Epithelial cell of proximal tubule (primary cell): ENCODE measurements at regions not wholly inside any gene's neighbourhood (a gene's known extent, or its start where the extent isn't known, plus 50 kb on each side); places are given as distances from the start of the nearest gene placed in this dataset.

ENCODE experiments used
- DNase-seq: peaks from one replicate; pipeline ENCODE4 v3.0.0-alpha.2; 2011; ENCODE audit warnings: low read depth
- H3K4me3 ChIP-seq: 2 replicates; pipeline ENCODE4 v1.5.1; 2011; ENCODE audit warnings: low read depth, mild to moderate bottlenecking, low read length
- TF ChIP-seq, protein P1 (sequence below): conservative IDR thresholded peaks from 2 replicates; pipeline ENCODE4 v1.5.1; 2012; ENCODE audit warnings: low read depth, mild to moderate bottlenecking, low read length

DNA sequence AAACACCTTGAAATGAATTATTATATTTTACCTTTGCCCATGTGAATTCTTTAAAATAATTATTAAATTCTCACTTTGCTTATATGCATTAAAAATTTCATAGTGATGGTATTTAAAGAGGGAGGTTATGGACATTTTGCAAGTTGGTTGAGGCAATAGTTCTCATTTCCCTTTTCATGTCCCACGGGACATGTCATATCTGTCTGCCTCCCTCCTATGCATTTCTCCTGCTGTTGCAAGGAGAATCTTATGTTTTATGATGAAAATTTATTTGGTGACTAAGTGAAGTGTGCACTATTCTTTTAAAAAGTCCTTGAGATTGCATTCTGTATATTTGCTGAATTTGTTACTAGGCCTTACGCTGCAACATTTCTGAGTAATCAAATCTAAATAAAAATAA lies 67.2 kb downstream of the UTRN start:
- H3K4me3 ChIP-seq: no peak overlapping the region
- TF ChIP-seq, protein P1, sequence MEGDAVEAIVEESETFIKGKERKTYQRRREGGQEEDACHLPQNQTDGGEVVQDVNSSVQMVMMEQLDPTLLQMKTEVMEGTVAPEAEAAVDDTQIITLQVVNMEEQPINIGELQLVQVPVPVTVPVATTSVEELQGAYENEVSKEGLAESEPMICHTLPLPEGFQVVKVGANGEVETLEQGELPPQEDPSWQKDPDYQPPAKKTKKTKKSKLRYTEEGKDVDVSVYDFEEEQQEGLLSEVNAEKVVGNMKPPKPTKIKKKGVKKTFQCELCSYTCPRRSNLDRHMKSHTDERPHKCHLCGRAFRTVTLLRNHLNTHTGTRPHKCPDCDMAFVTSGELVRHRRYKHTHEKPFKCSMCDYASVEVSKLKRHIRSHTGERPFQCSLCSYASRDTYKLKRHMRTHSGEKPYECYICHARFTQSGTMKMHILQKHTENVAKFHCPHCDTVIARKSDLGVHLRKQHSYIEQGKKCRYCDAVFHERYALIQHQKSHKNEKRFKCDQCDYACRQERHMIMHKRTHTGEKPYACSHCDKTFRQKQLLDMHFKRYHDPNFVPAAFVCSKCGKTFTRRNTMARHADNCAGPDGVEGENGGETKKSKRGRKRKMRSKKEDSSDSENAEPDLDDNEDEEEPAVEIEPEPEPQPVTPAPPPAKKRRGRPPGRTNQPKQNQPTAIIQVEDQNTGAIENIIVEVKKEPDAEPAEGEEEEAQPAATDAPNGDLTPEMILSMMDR: no peak
- DNase-seq: no peak

DNA sequence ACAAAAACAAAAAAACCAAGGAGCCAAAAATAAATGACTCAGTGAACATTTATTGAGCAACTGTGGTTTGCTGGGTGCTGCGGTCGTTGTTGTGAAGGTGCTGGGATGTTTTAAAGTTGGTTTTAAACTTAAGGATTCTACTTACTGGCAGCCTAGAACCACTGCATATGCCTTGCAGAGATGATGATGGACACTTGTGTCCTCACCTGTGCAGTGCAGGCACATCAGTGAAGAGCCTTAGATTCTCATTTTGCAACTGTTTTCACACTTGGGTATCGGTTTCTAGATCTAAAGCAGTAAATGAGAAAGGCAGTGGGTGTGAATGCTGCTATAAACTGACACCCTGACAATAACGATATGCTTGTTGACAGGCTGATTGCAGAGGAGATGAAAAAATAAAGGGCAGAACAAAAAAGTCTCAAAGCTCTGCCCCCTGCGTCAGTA lies 68.8 kb downstream of the UTRN start:
- no peak for DNase-seq
- no peak overlapping the region for H3K4me3 ChIP-seq
- TF ChIP-seq, protein P1: no peak

DNA sequence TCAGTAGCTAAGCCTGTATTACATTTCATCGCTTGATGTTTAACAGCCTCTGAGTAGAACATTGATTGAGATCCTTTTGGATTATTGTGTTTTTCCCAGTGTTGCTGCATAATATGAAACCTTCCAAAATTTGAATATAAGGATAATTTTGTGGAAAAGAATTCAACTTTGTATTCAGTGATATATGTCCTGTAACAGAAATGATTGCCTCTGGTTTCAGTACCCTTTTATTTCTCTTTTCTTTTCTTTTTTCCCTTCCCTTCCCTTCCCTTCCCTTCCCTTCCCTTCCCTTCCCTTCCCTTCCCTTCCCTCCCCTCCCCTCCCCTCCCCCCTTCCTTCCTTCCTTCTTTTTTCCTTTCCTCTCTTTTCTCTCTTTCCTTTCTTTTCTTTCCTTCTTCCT lies 74.6 kb downstream of the UTRN start:
- H3K4me3 ChIP-seq: no peak overlapping the region
- TF ChIP-seq, protein P1: no peak
- no peak for DNase-seq

DNA sequence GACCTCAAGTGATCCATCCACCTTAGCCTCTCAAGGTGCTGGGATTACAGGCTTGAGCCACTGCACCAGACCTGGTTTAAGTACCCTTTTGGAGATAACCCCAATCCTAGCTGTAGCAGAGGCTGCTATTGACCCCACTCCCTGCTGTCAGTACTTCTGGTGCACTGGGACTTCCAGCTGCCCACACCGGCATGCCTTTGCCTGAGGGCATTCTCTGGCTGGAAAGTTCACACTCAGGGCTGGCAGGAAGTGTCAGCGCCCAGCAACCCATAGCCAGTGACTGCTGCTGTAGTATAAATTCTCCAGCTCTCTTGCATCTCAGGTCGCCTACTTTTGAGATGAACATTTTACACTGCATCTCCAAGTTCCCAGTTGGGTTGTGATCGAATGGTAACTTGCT lies 75.3 kb downstream of the UTRN start:
- no peak for DNase-seq
- H3K4me3 ChIP-seq: no peak overlapping the region
- TF ChIP-seq, protein P1: no peak

DNA sequence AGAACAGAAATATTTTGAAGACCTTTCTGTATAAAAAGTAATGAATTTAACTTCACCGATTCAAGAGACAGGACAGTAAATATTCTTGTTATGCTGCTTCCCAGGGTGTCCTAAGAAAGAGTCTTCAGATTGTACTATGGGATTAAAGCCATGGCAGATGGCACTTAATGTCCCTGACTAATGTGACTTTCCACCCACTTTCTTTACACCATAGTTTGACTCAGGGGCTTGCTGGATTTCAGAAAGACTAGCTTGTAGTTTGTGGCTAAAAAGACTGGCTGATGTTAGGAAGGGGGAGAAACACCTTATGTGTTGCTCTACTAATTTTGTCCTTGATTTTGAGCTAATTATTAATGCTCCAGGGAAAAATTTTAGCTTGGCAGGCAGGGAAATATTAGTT lies 75.9 kb downstream of the UTRN start:
- no peak for DNase-seq
- H3K4me3 ChIP-seq: no peak overlapping the region
- TF ChIP-seq, protein P1: no peak

DNA sequence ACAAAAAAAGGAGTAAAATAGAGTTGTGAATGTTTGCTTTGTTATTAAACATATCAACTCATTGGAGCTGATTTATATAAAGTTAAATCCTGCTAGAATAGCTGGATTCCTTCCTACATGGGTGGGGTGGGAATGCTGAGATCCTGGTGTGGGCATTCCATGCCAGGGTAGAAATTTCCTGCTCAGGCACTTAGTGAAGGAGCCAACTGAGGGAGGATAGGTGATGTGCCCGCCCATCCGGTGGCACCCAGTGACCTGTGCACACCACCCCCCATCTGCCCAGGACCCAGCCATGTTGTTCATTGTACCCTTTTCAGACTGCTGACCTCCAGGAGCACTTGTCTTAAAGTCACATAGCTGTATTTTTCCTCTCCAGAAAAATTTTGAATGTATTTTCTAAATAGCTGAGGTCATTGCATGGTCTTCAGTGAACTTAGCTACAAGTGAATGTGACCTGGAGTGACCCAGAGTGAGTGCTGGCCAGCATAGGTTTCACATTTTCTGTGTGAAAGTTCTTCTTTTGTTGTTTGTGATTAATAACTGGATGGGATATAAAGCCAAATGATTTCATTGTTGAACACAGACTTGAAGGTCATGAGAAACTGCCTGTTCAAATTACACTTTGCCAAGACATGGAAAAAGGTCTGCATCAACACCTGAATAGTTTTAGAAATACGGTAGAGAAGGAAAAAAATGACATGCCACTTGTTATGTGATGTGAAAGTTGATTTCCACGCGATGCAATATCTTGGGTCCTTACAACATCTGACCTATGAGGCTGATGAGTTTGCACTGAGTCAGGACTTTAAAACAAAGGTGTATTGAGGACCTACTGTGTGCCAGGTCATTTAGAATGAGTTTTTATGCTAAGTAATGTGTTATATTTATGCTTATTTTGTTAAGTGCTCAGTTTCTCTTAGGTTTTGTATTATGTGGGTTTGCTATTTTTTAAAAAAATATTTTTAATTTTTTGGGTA lies 77.2 kb downstream of the UTRN start:
- TF ChIP-seq, protein P1: no peak
- no peak overlapping the region for H3K4me3 ChIP-seq
- DNase-seq: no peak
